T-helper 2 cell treated with Interferon-gamma antibody and Interleukin-4, amounts not matched to agents 100 ng/mL and 5 ng/mL, for 36 hours (primary cell): ENCODE measurements at regions not wholly inside any gene's neighbourhood (a gene's known extent, or its start where the extent isn't known, plus 50 kb on each side); places are given as distances from the start of the nearest gene placed in this dataset.

Experiments
- intact Hi-C: fragments of 100-400 bp; cut with micrococcal nuclease; formaldehyde crosslinking; loops from one replicate; pipeline ENCODE4 v1.15.1; 2023

DNA sequence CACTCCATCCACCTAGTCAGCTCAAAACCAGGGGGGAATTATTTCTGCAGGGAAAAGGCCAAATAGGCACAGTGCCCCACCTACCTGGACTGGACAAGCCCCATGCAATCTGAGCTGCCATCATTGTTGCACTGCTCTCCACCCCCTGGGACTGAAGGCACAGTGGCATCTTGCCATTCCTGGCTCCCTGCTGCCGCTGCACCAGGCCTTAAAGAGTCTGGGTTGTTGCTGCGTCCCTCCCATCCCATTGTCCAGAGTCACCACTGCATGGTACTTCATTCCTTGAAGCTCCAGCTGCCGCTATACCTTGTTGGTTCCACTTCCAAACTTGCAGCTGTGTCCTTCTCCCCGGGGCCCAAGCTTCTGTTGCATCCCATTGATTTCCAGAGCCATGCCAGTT, 629.7 kb downstream of the STIM2 start:
- intact Hi-C loops = no loop called here

DNA sequence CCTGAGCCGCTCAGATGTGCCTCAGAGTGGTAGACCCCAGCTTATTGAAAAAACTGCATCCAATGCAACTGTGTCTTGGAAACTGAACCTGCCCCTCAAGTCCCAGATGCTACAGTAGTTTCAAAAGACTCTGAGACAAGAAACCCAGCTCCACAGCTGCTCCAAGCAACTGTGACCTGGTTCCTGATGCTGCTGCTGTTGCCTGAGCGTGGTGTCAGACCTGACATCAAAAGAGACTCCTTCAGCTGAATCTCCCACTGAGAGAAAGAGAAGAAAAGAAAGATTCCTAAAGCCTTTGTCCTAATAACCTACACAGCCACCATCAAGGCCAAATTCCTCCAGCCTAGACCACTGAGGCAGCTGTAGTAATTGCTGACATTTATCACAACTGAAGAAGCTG, 630.1 kb downstream of the STIM2 start:
- intact Hi-C loops = no loop called here

- intact Hi-C loops = no loop called here
Observed at GRCh38 chr4:27506401-27506800, 645.8 kb downstream of the STIM2 start.

DNA sequence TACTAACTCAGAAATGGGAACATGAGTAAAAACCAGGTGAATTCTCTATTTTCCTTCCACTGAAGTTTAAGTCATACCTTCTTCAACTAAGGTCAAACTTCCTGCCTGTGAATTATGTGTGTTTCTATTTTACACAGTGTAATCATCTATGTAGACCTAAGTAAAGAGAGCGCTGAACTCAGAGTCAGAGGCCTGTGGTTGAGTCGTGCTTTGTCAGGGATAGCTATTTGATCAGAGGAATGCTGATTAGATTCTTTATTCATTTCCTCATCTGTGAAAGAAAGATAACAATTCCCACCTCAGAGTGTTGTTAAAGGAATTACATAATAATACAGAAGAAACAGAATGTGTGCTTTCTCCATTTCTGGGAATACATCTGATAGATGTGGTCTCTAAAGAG, 654.1 kb downstream of the STIM2 start:
- intact Hi-C loops = no loop called here

DNA sequence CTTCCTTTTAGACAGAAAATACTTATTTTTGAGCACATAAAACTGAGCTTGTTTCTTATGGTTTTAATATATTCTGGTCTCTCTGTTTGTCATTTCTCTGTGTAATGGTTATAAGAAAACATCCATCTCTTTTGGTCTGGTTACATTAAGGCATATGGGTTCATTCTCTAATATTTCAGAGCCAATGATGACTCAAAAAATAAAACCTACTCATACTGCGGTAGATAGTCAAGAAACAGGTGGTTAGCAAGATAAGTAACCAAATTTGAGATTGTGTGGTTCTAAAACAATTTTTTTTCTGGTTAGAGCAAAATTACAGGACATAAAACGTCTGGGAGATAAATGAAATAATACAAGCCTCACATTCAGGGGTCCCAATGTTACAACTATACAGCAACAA, 654.5 kb downstream of the STIM2 start:
- intact Hi-C loops = no loop called here

- intact Hi-C loops = no loop called here
Observed at GRCh38 chr4:27518876-27519275, 658.2 kb downstream of the STIM2 start.

DNA sequence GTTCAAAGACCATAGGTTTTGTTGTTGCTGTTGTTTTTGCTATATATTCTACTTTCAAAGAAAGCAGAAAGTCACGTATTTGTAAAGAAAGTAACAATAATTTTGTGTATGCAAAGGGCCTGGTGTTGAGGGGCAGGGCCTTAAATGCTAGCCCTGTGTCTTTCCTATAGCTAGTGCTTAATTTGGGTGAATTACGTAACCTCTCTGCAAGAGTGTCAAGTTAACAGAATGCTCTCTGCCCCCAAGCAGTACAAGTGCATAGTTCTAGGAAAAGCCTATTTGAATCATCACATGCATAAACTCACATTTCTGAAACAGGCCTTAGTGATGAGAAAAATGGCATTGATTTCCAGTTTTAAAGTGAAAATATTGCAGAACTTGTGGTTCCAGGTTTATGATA, 663.6 kb downstream of the STIM2 start:
- intact Hi-C loops = no loop called here

- intact Hi-C loops = no loop called here
Observed at GRCh38 chr4:27534488-27534887, 673.8 kb downstream of the STIM2 start.

DNA sequence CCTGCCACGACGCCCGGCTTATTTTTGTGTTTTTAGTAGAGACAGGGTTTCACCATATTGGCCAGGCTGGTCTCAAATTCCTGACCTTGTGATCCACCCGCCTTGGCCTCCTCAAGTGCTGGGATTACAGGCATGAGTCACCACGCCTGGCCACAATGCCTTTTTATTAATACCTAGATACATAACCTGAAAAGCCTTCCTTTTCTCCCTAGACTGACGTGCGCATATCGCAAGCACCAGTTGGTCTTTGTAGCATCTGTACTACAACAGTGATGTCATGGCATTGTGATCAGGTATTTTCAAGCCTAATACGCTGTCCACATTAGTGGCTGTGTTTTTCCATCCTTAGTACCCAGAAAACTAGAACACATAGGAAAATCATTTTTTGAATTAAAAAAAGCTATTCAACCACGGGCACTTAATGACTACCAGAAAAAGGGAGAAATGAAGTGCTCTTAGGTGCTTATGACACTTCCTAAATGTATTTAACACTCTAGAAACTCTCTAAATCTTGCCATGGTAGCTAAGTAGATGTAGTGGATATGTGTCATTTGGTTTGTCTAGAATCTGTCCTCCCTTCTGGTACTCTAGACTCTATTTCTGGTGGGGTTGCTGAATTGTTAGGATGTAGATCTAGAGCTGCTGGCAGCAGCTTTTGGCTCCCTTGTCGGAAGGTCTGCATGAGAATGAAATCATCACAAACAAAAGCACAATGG, 707.8 kb downstream of the STIM2 start:
- intact Hi-C loops = no loop called here

GRCh38 chr4:27568952-27569319, 708.3 kb downstream of the STIM2 start:
- intact Hi-C loops = no loop called here

DNA sequence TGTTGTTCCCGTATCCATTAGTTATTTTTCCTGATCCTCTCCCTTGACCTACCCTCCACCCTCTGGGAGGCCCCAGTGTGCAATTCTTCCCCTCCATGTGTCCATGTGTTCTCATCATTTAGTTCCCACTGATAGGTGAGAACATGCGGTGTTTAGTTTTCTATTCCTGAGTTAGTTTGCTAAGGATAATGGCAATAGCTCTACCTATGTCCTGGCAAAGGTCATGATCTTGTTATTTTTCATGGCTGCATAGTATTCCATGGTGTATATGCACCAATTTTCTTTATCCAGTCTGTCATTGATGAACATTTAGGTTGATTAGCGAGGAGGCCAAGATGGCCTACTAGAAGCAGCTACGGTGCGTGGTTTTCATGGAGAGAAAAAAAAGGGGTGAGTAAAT, 714.1 kb downstream of the STIM2 start:
- intact Hi-C loops = no loop called here

GRCh38 chr4:27577951-27578350, 717.3 kb downstream of the STIM2 start:
- intact Hi-C loops = no loop called here

DNA sequence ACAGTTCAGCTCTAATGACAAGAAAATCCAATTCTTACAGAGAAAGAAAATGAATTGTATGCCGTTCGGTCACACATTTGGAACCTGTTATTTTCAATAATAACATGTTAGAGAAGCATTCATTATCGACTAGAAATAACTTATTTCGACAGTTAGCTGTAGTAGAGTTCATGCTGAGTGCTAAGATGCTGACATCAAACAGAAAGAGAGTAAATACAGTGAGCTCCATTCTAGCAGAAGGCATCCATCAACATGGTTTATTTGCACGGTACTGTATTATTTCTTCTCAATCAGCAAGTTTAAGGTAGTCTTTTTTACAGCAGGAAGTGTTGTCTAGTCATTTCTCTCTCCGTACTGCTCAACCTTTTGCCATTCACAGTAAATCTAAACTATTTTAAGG, 732.1 kb downstream of the STIM2 start:
- intact Hi-C loops = no loop called here

GRCh38 chr4:27594922-27595321, 734.3 kb downstream of the STIM2 start:
- intact Hi-C loops = no loop called here

DNA sequence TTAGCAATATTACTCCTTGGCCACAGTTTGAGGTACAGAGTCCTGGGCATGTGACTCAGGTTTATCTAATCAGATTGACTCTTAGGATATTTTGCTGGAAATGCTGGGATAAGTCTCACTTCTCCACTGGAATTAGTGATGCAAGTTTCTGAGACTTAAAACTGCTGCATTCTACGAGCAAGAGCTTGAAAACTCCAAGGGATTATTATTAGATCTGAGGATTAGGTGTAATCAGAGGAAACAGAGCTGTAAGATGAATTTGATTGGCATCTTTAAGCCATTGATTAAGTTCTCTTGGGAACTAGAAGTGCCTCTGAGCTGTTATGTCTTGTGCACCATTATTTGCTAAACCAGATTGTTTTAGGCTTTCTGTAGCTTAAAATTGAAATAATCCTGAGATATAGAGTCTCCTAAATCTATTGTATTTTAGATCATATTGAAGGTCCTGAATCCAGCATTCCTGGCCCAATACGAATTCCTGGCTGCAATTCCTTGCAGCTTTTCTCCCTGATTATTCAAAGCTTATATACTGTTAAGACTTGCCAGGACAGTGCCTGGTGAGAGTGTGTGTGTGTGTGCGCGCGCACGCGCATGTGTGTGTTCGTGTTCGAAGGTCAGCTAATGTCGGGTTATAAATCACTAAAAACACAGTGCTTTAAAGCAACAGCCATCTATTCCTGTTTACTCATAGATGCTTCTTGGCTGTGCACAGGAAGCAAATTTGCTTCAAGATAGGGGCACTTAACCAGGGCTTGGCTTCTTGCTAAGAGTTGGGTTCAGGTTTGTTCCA, 735.1 kb downstream of the STIM2 start:
- intact Hi-C loops = no loop called here

GRCh38 chr4:27602172-27602571, 741.5 kb downstream of the STIM2 start:
- intact Hi-C loops = no loop called here

GRCh38 chr4:27604692-27605091, 744.1 kb downstream of the STIM2 start:
- intact Hi-C loops = no loop called here

GRCh38 chr4:27616166-27616565, 755.5 kb downstream of the STIM2 start:
- intact Hi-C loops = no loop called here

- intact Hi-C loops = no loop called here
Observed at GRCh38 chr4:27619435-27619834, 758.8 kb downstream of the STIM2 start.

- intact Hi-C loops = no loop called here
Observed at GRCh38 chr4:27620886-27621285, 760.2 kb downstream of the STIM2 start.

DNA sequence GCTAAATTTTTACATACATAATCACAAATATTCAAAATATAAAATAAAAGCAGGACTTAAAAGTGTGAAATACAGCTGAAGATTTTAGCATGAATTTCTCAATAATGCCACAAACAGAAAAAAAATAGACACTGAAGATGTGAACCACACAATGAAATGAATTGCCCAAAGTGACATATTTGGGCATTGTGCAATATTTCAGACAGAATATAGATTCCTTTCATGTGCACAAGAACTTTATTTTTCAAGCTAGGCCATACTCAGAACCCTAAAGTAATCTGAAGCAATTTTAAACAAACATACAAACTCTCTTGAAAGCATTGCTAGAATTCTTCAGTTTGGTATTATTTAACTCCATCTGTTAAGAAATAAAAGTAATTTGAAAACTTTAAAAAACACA, 764.1 kb downstream of the STIM2 start:
- intact Hi-C loops = no loop called here

DNA sequence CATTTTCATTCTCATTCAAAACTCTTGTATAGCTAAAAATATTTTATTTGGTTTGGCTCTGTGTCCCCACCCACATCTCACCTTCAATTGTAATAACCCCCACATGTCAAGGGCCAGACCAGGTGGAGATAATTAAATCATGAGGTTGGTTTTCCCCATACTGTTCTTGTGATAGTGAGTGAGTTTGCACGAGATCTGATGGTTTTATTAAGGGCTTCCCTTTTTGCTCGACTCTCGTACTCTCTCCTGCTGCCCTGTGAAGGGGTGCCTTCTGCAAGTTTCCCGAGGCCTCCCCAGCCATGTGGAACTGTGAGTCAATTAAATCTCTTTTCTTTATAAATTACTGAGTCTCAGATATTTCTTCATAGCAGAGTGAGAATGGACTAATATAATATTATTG, 768.0 kb downstream of the STIM2 start:
- intact Hi-C loops = no loop called here
